ENCODE measurements at regions not wholly inside any gene's neighbourhood (a gene's known extent, or its start where the extent isn't known, plus 50 kb on each side); places are given as distances from the start of the nearest gene placed in this dataset.

- DNase-seq, result no peak
Measured at GRCh38 chr10:117928281-117928680, 118.5 kb downstream of the RAB11FIP2 start.

GRCh38 chr10:117928741-117929140 is 118.0 kb downstream of the RAB11FIP2 start:
- DNase-seq, result no peak

GRCh38 chr10:117929327-117930067 is 117.2 kb downstream of the RAB11FIP2 start:
- DNase-seq, result no peak

- no peak for DNase-seq
Measured at GRCh38 chr10:117931078-117931477, 115.7 kb downstream of the RAB11FIP2 start.

GRCh38 chr10:117933036-117933435 is 113.7 kb downstream of the RAB11FIP2 start:
- no peak for DNase-seq

- DNase-seq, result no peak
Measured at GRCh38 chr10:117934477-117934876, 112.3 kb downstream of the RAB11FIP2 start.

GRCh38 chr10:117936141-117936540 is 110.6 kb downstream of the RAB11FIP2 start:
- no peak for DNase-seq

GRCh38 chr10:117936566-117936965 is 110.2 kb downstream of the RAB11FIP2 start:
- DNase-seq, result no peak

- no peak for DNase-seq
Measured at GRCh38 chr10:117936976-117937375, 109.8 kb downstream of the RAB11FIP2 start.

GRCh38 chr10:117938104-117938503 is 108.6 kb downstream of the RAB11FIP2 start:
- no peak for DNase-seq

- DNase-seq, result no peak
Measured at GRCh38 chr10:117942226-117942625, 104.5 kb downstream of the RAB11FIP2 start.

- no peak for DNase-seq
Measured at GRCh38 chr10:117944676-117945447, 101.9 kb downstream of the RAB11FIP2 start.

- no peak for DNase-seq
Measured at GRCh38 chr10:117945651-117946050, 101.1 kb downstream of the RAB11FIP2 start.

GRCh38 chr10:117946525-117947070 is 100.1 kb downstream of the RAB11FIP2 start:
- no peak for DNase-seq

GRCh38 chr10:117948493-117948892 is 98.2 kb downstream of the RAB11FIP2 start:
- DNase-seq, result no peak

GRCh38 chr10:117950408-117950807 is 96.3 kb downstream of the RAB11FIP2 start:
- DNase-seq, result no peak

Data from C1 segment of cervical spinal cord (tissue), 14 donors.